ENCODE measurements at regions not wholly inside any gene's neighbourhood (a gene's known extent, or its start where the extent isn't known, plus 50 kb on each side); places are given as distances from the start of the nearest gene placed in this dataset.

- TF ChIP-seq CTCF (IDR thresholded peaks at IDR 0.05) (no peak), EZH2 (IDR thresholded peaks at IDR 0.05; ENCODE audit: borderline replicate concordance, insufficient read depth, low read depth, low read length, poor library complexity, severe bottlenecking) (no peak)
Observed at GRCh38 chr5:153039501-153039900, 451.0 kb upstream of the GRIA1 start.
